Muscle of leg (tissue), 3 donors: ENCODE measurements at regions not wholly inside any gene's neighbourhood (a gene's known extent, or its start where the extent isn't known, plus 50 kb on each side); places are given as distances from the start of the nearest gene placed in this dataset.
"Not testable (repeated sequence)": the region's sequence is repeated elsewhere in the genome, so short reads cannot be mapped to it uniquely, and the experiment has no call there.

ENCODE experiments used
- DNase-seq: peaks from one replicate; pipeline ENCODE4 v3.0.0; 2013
- H3K27ac ChIP-seq: one replicate; pipeline ENCODE4 v1.5.1; 2013; ENCODE audit warnings: mild to moderate bottlenecking, low read length, control low read depth
- H3K27me3 ChIP-seq: one replicate; pipeline ENCODE4 v1.6.1; 2013; ENCODE audit warnings: low read length; ENCODE audit not compliant: control insufficient read depth, insufficient read depth
- H3K36me3 ChIP-seq: one replicate; pipeline ENCODE4 v1.6.1; 2013; ENCODE audit warnings: low read length; ENCODE audit not compliant: control insufficient read depth, insufficient read depth
- H3K4me1 ChIP-seq: one replicate; pipeline ENCODE4 v1.6.1; 2013; ENCODE audit warnings: low read length; ENCODE audit not compliant: control insufficient read depth, insufficient read depth
- H3K4me3 ChIP-seq: one replicate; pipeline ENCODE4 v1.5.1; 2013; ENCODE audit warnings: low read length, control low read depth
- H3K9me3 ChIP-seq: replicated peaks from 2 replicates; pipeline ENCODE4 v1.6.1; 2013; ENCODE audit warnings: low read depth, low read length; ENCODE audit not compliant: control insufficient read depth
- WGBS: methylation state at CpG from one replicate; pipeline ENCODE4 v1.1.5; 2013; ENCODE audit warnings: missing lambda C conversion rate; ENCODE audit not compliant: insufficient coverage; 5-methylcytosine and 5-hydroxymethylcytosine counted together

- 43% methylated on average over 1 of the region's 2 CpGs for WGBS
- Histone ChIP-seq H3K4me3 (no peak overlapping the region), H3K27ac (no peak overlapping the region), H3K27me3 (no peaks in the 10 kb centered on the region), H3K4me1 (no peaks in the 10 kb centered on the region), H3K36me3 (no peaks in the 10 kb centered on the region), H3K9me3 (no peaks in the 10 kb centered on the region)
- DNase-seq, result no peak
Observed at GRCh38 chr9:30235564-30235963, 2148.9 kb upstream of the ACO1 start.

GRCh38 chr9:30239878-30240277 lies 2144.6 kb upstream of the ACO1 start:
- Histone ChIP-seq H3K36me3 (no peaks in the 10 kb centered on the region), H3K4me3 (no peak overlapping the region), H3K9me3 (no peaks in the 10 kb centered on the region), H3K27ac (no peak overlapping the region), H3K4me1 (no peaks in the 10 kb centered on the region), H3K27me3 (no peaks in the 10 kb centered on the region)
- WGBS, result no CpG with 5 or more reads among the region's 2 CpGs
- DNase-seq, result no peak

- DNase-seq, result no peak
- Histone ChIP-seq H3K27me3 (no peaks in the 10 kb centered on the region), H3K27ac (no peak overlapping the region), H3K4me1 (no peaks in the 10 kb centered on the region), H3K4me3 (no peak overlapping the region), H3K36me3 (no peaks in the 10 kb centered on the region), H3K9me3 (no peaks in the 10 kb centered on the region)
Observed at GRCh38 chr9:30243467-30243866, 2141.0 kb upstream of the ACO1 start.

GRCh38 chr9:30244877-30245276 lies 2139.6 kb upstream of the ACO1 start:
- no peaks in the 10 kb centered on the region for H3K27me3 ChIP-seq
- no peak overlapping the region for H3K27ac ChIP-seq
- H3K9me3 ChIP-seq, result no peaks in the 10 kb centered on the region
- H3K36me3 ChIP-seq, result no peaks in the 10 kb centered on the region
- H3K4me3 ChIP-seq, result no peak overlapping the region
- DNase-seq, result no peak
- H3K4me1 ChIP-seq, result no peaks in the 10 kb centered on the region

- Histone ChIP-seq H3K27ac (no peak overlapping the region), H3K27me3 (no peaks in the 10 kb centered on the region), H3K36me3 (no peaks in the 10 kb centered on the region), H3K4me3 (no peak overlapping the region), H3K4me1 (no peaks in the 10 kb centered on the region), H3K9me3 (no peaks in the 10 kb centered on the region)
- DNase-seq, result no peak
- WGBS, result no CpG with 5 or more reads among the region's 1 CpG
Observed at GRCh38 chr9:30250872-30251271, 2133.6 kb upstream of the ACO1 start.

- WGBS, result no CpG with 5 or more reads among the region's 4 CpGs
- DNase-seq, result no peak
- no peaks in the 10 kb centered on the region for H3K9me3 ChIP-seq
- H3K4me1 ChIP-seq, result no peaks in the 10 kb centered on the region
- H3K27ac ChIP-seq, result no peak overlapping the region
- H3K27me3 ChIP-seq, result no peaks in the 10 kb centered on the region
- no peak overlapping the region for H3K4me3 ChIP-seq
- H3K36me3 ChIP-seq, result no peaks in the 10 kb centered on the region
Observed at GRCh38 chr9:30258094-30258493, 2126.3 kb upstream of the ACO1 start.

GRCh38 chr9:30280229-30280900 lies 2104.1 kb upstream of the ACO1 start:
- H3K27ac ChIP-seq, result no peak overlapping the region
- no peaks in the 10 kb centered on the region for H3K27me3 ChIP-seq
- no peak for DNase-seq
- no peaks in the 10 kb centered on the region for H3K9me3 ChIP-seq
- H3K4me3 ChIP-seq, result no peak overlapping the region
- WGBS, result 100% methylated on average over 1 of the region's 1 CpG
- H3K4me1 ChIP-seq, result no peaks in the 10 kb centered on the region
- no peaks in the 10 kb centered on the region for H3K36me3 ChIP-seq

- DNase-seq, result no peak
Observed at GRCh38 chr9:30289435-30289834, 2095.0 kb upstream of the ACO1 start.

GRCh38 chr9:30292026-30292425 lies 2092.4 kb upstream of the ACO1 start:
- not testable (repeated sequence) for H3K4me3 ChIP-seq, H3K9me3 ChIP-seq, DNase-seq, H3K27me3 ChIP-seq, H3K36me3 ChIP-seq, H3K27ac ChIP-seq, H3K4me1 ChIP-seq

More at GRCh38 chr9:30289435-30289834, 2095.0 kb upstream of the ACO1 start:
- Histone ChIP-seq H3K36me3 (no peaks in the 10 kb centered on the region), H3K27me3 (no peaks in the 10 kb centered on the region), H3K9me3 (no peaks in the 10 kb centered on the region), H3K4me1 (no peaks in the 10 kb centered on the region), H3K4me3 (no peak overlapping the region), H3K27ac (no peak overlapping the region)
- WGBS, result no CpG with 5 or more reads among the region's 2 CpGs

GRCh38 chr9:30293231-30293630 lies 2091.2 kb upstream of the ACO1 start:
- no peaks in the 10 kb centered on the region for H3K36me3 ChIP-seq
- H3K4me1 ChIP-seq, result no peaks in the 10 kb centered on the region
- DNase-seq, result no peak
- H3K27ac ChIP-seq, result no peak overlapping the region
- no peak overlapping the region for H3K4me3 ChIP-seq
- H3K9me3 ChIP-seq, result no peaks in the 10 kb centered on the region
- WGBS, result 80% methylated on average over 1 of the region's 1 CpG
- no peaks in the 10 kb centered on the region for H3K27me3 ChIP-seq

GRCh38 chr9:30299126-30299780 lies 2085.2 kb upstream of the ACO1 start:
- Histone ChIP-seq H3K4me3 (no peak overlapping the region), H3K9me3 (no peaks in the 10 kb centered on the region), H3K27me3 (no peaks in the 10 kb centered on the region), H3K36me3 (no peaks in the 10 kb centered on the region), H3K4me1 (no peaks in the 10 kb centered on the region), H3K27ac (no peak overlapping the region)
- DNase-seq, result no peak
- 95% methylated on average over 20 of the region's 25 CpGs for WGBS
